ENCODE measurements at regions not wholly inside any gene's neighbourhood (a gene's known extent, or its start where the extent isn't known, plus 50 kb on each side); places are given as distances from the start of the nearest gene placed in this dataset.

DNA sequence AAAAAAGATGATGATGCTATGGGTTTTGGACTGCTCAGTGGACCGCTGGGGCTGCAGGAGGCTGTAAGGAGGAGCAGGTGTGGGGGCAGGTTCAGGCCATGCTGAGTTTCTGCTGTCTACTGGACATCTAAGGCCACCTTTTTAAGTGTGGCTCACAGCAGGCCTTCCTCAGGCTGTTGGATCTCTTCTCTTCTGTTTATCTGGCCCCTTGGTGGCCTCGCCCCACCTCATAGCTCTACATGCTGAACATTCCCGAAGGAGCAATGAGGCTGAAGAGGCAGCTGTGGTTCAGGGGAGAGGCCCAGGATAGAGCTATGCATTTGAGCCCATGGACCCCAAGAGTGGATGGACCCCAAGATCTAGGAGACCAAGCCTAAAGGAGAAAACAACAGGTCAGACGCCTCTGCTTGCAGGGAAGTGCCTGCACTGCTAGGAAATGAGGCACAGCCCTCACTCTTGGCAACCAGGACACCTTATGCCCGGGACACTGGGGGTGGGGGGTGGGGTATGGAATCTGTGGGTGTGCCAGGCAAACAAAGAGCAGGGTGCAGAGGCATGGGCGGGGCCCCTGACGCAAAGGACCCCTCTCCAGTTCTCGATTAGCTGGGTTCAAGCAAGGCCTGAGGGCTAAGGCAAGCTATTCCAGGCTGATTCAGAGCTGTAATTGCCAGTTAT is 168.9 kb downstream of the BCOR start:
- no peaks in the 10 kb centered on the region for H3K79me2 ChIP-seq (replicated peaks; ENCODE audit: insufficient read depth, low read length)
- no peak overlapping the region for H3K27ac ChIP-seq (ENCODE audit: low read length)
- H3K36me3 ChIP-seq (ENCODE audit: insufficient read depth, low read length), result no peaks in the 10 kb centered on the region
- H3K9me3 ChIP-seq (ENCODE audit: low read length), result no peaks in the 10 kb centered on the region
- H3K4me3 ChIP-seq (ENCODE audit: low read length), result no peak overlapping the region
- H2AFZ ChIP-seq (ENCODE audit: low read depth, low read length), result no peak overlapping the region
- H3K9me2 ChIP-seq (ENCODE audit: insufficient read depth, low read length), result no peaks in the 10 kb centered on the region
- H3K27me3 ChIP-seq (ENCODE audit: insufficient read depth, low read depth, low read length), result no peaks in the 10 kb centered on the region
- H3K9ac ChIP-seq (ENCODE audit: low read length), result no peak overlapping the region
- H4K20me1 ChIP-seq (ENCODE audit: insufficient read depth), result no peaks in the 10 kb centered on the region
- H3F3A ChIP-seq (ENCODE audit: insufficient read depth, low read length, poor library complexity, severe bottlenecking), result no peaks in the 10 kb centered on the region
- no peak overlapping the region for H3K4me2 ChIP-seq (ENCODE audit: low read length)
- no peak for TF ChIP-seq RAD21 (conservative IDR thresholded peaks at IDR 0.05)
- TF ChIP-seq MXI1 (conservative IDR thresholded peaks at IDR 0.05; ENCODE audit: poor library complexity, severe bottlenecking), result no peak

DNA sequence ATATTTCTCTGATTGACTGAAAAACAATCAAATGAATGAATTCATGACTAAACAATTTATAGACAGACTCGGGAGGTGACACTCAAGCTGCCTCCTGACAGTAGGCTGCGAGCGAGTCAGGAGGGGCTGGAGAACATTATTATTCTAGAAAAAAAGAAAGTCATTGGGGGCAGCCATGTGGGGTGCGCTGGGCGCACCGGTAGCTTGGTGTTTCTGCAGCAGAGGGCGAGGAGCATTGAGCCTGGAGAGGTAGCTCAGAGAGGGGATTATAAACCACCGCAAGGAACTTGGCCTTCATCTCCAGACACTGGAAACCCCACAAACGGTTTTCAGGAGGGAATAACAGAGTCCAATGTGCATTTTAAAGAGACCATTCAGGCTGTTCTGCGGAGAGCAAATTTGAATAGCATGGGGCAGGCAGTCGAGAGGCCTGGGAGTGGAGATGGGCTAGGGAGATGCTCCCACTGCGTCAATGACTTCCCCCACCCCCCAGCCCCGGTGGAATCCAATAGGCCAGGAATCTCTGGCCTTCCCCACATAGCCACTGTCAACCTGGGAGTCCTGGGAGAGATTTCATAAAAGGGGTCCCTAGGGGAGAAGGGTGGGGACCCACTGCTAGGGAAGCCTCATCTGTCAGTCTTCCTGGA is 168.3 kb downstream of the BCOR start:
- no peaks in the 10 kb centered on the region for H3K27me3 ChIP-seq (ENCODE audit: insufficient read depth, low read depth, low read length)
- no peaks in the 10 kb centered on the region for H3K9me2 ChIP-seq (ENCODE audit: insufficient read depth, low read length)
- TF ChIP-seq RAD21 (conservative IDR thresholded peaks at IDR 0.05) (no peak), TAF1 (IDR thresholded peaks at IDR 0.05; ENCODE audit: low read depth) (no peak), EZH2 (IDR thresholded peaks at IDR 0.05; ENCODE audit: borderline replicate concordance, insufficient read depth, low read length, poor library complexity, severe bottlenecking) (no peak), EP300 (conservative IDR thresholded peaks at IDR 0.05; ENCODE audit: poor library complexity, severe bottlenecking) (no peak), MXI1 (conservative IDR thresholded peaks at IDR 0.05; ENCODE audit: poor library complexity, severe bottlenecking) (no peak), REST (IDR thresholded peaks at IDR 0.05; ENCODE audit: borderline replicate concordance) (no peak), CTCF (IDR thresholded peaks at IDR 0.05; ENCODE audit: poor library complexity, severe bottlenecking) (no peak), SMC3 (conservative IDR thresholded peaks at IDR 0.05; ENCODE audit: poor library complexity) (no peak), POLR2AphosphoS5 (IDR thresholded peaks at IDR 0.05) (no peak)
- no peaks in the 10 kb centered on the region for H3K9me3 ChIP-seq (ENCODE audit: low read length)
- H3K9ac ChIP-seq (ENCODE audit: low read length), result no peak overlapping the region
- H3K4me2 ChIP-seq (ENCODE audit: low read length), result no peak overlapping the region
- no peak overlapping the region for H3K27ac ChIP-seq (ENCODE audit: low read length)
- no peaks in the 10 kb centered on the region for H3K79me2 ChIP-seq (replicated peaks; ENCODE audit: insufficient read depth, low read length)
- H3F3A ChIP-seq (ENCODE audit: insufficient read depth, low read length, poor library complexity, severe bottlenecking), result no peaks in the 10 kb centered on the region
- no peak overlapping the region for H3K4me3 ChIP-seq (ENCODE audit: low read length)
- no peaks in the 10 kb centered on the region for H3K36me3 ChIP-seq (ENCODE audit: insufficient read depth, low read length)
- H2AFZ ChIP-seq (ENCODE audit: low read depth, low read length), result no peak overlapping the region
- no peaks in the 10 kb centered on the region for H4K20me1 ChIP-seq (ENCODE audit: insufficient read depth)
